IMR-90 (cell line): ENCODE measurements at regions not wholly inside any gene's neighbourhood (a gene's known extent, or its start where the extent isn't known, plus 50 kb on each side); places are given as distances from the start of the nearest gene placed in this dataset.

Experiments used
- ATAC-seq: fragments of 200-7000 bp; cut with Tn5 transposase; 2 replicates; pipeline ENCODE4 v1.9.1; 2020; ENCODE audit warnings: low read depth, mild to moderate bottlenecking, moderate library complexity
- BruUV-seq: library from RNA; stranded (reverse); fragments of 400-500 nt; replicated peaks from 2 replicates; lab custom pipeline; 2021; lab: Mats Ljungman, UMichigan
- CTCF ChIA-PET: fragments of 300-600 bp; formaldehyde crosslinking; extraction: SDS; loops from one replicate; lab custom pipeline; 2021; ENCODE audit warnings: antibody characterized with exemption; lab: Yijun Ruan, JAX
- POLR2A ChIA-PET: fragments of 300-600 bp; sonication (Branson Sonifier 250); formaldehyde crosslinking; loops from one replicate; lab custom pipeline; 2022; ENCODE audit warnings: antibody characterized with exemption; ENCODE audit not compliant: unreplicated experiment; lab: Charles Lee
- DNase-seq: peaks from one replicate; pipeline ENCODE4 v3.0.0; 2013
- H2AFZ ChIP-seq: replicated peaks from 2 replicates; pipeline ENCODE3; 2013; ENCODE audit warnings: low read length, mild to moderate bottlenecking; ENCODE audit not compliant: poor library complexity
- H2AK5ac ChIP-seq: 2 replicates; pipeline ENCODE4 v1.6.1; 2013; ENCODE audit warnings: low read depth, low read length, inconsistent platforms
- H2AK9ac ChIP-seq: replicated peaks from 2 replicates; pipeline ENCODE3; 2013; ENCODE audit warnings: mild to moderate bottlenecking, low read depth, low read length, moderate library complexity; ENCODE audit not compliant: poor library complexity
- H2BK120ac ChIP-seq: 2 replicates; pipeline ENCODE4 v1.6.1; 2013; ENCODE audit warnings: low read depth, low read length, inconsistent platforms
- H2BK15ac ChIP-seq: 3 replicates; pipeline ENCODE4 v1.6.1; 2013; ENCODE audit warnings: low read depth, low read length, inconsistent platforms
- H2BK20ac ChIP-seq: 2 replicates; pipeline ENCODE4 v1.6.1; 2013; ENCODE audit warnings: low read depth, mild to moderate bottlenecking, inconsistent platforms, low read length, moderate library complexity
- H2BK5ac ChIP-seq: 2 replicates; pipeline ENCODE4 v1.6.1; 2013; ENCODE audit warnings: mild to moderate bottlenecking, low read depth, low read length, inconsistent platforms; ENCODE audit not compliant: poor library complexity, severe bottlenecking
- H3K14ac ChIP-seq: replicated peaks from 2 replicates; pipeline ENCODE4 v1.6.1; 2013; ENCODE audit warnings: low read depth, low read length, inconsistent platforms
- H3K18ac ChIP-seq: 2 replicates; pipeline ENCODE4 v1.6.1; 2013; ENCODE audit warnings: low read depth, low read length, control low read depth
- H3K23ac ChIP-seq: 2 replicates; pipeline ENCODE4 v1.6.1; 2013; ENCODE audit warnings: low read depth, low read length, inconsistent platforms
- H3K27ac ChIP-seq: 2 replicates; pipeline ENCODE4 v1.5.1; 2013; ENCODE audit warnings: mild to moderate bottlenecking, control low read depth, low read length; ENCODE audit not compliant: insufficient read depth
- H3K27me3 ChIP-seq: 2 replicates; pipeline ENCODE4 v1.6.1; 2013; ENCODE audit warnings: low read length; ENCODE audit not compliant: control insufficient read depth, insufficient read depth
- H3K36me3 ChIP-seq: 2 replicates; pipeline ENCODE4 v1.6.1; 2013; ENCODE audit warnings: low read length, mixed read lengths; ENCODE audit not compliant: control insufficient read depth, insufficient read depth
- H3K4ac ChIP-seq: 2 replicates; pipeline ENCODE4 v1.6.1; 2013; ENCODE audit warnings: low read depth, low read length, inconsistent platforms
- H3K4me1 ChIP-seq: 2 replicates; pipeline ENCODE4 v1.6.1; 2013; ENCODE audit warnings: low read length, mixed read lengths; ENCODE audit not compliant: control insufficient read depth, insufficient read depth
- H3K4me2 ChIP-seq: 2 replicates; pipeline ENCODE4 v1.6.1; 2013; ENCODE audit warnings: low read depth, mild to moderate bottlenecking, control low read depth, low read length, moderate library complexity
- H3K4me3 ChIP-seq: 2 replicates; pipeline ENCODE4 v1.5.1; 2013; ENCODE audit warnings: low read depth, mild to moderate bottlenecking, control low read depth, low read length, moderate library complexity; ENCODE audit not compliant: insufficient read depth
- H3K56ac ChIP-seq: 2 replicates; pipeline ENCODE4 v1.6.1; 2013; ENCODE audit warnings: low read length, inconsistent platforms; ENCODE audit not compliant: insufficient read depth; ENCODE audit errors: extremely low read depth
- H3K79me1 ChIP-seq, 2 experiments: 2 replicates each; pipeline ENCODE4 v1.6.1; 2013; ENCODE audit warnings: low read length in 2 of 2, inconsistent platforms in 1 of 2, low read depth in 1 of 2
- H3K9ac ChIP-seq: 2 replicates; pipeline ENCODE4 v1.6.1; 2013; ENCODE audit warnings: low read depth, low read length, control low read depth
- H3K9me1 ChIP-seq: 2 replicates; pipeline ENCODE4 v1.6.1; 2013; ENCODE audit warnings: low read length, inconsistent platforms; ENCODE audit not compliant: insufficient read depth
- H3K9me3 ChIP-seq: 2 replicates; pipeline ENCODE4 v1.6.1; 2013; ENCODE audit warnings: low read length; ENCODE audit not compliant: control insufficient read depth, insufficient read depth
- H4K20me1 ChIP-seq: 2 replicates; pipeline ENCODE4 v1.6.1; 2013; ENCODE audit warnings: low read length, inconsistent platforms; ENCODE audit not compliant: insufficient read depth
- H4K5ac ChIP-seq: 2 replicates; pipeline ENCODE4 v1.6.1; 2013; ENCODE audit warnings: mild to moderate bottlenecking, low read depth, low read length, control low read depth
- H4K8ac ChIP-seq, 2 experiments: 2 replicates each; pipeline ENCODE4 v1.6.1; 2013; ENCODE audit warnings: low read depth in 2 of 2, low read length in 2 of 2, control low read depth in 1 of 2, inconsistent platforms in 1 of 2
- H4K91ac ChIP-seq: 2 replicates; pipeline ENCODE4 v1.6.1; 2013; ENCODE audit warnings: low read depth, low read length, inconsistent platforms; ENCODE audit not compliant: insufficient read depth
- CEBPB ChIP-seq: IDR thresholded peaks from 2 replicates; pipeline ENCODE4 v1.6.1; 2012; ENCODE audit warnings: low read depth, low read length, improper control_type of control experiment
- MXI1 ChIP-seq: IDR thresholded peaks from 2 replicates; pipeline ENCODE4 v1.6.1; 2012; ENCODE audit warnings: low read depth, mild to moderate bottlenecking, low read length, moderate library complexity, borderline replicate concordance
- WGBS, 2 experiments: methylation state at CpG; one replicate each; pipeline versions ENCODE4 v1.1.5 to v1.1.7; 2013; ENCODE audit warnings: missing lambda C conversion rate in 2 of 2; ENCODE audit not compliant: insufficient read length in 1 of 2; ENCODE audit errors: extremely low coverage in 2 of 2; 5-methylcytosine and 5-hydroxymethylcytosine counted together
- dilution Hi-C: fragments of 300-500 bp; cut with HindIII; formaldehyde crosslinking; loops from one replicate; pipeline ENCODE4 v1.14.3; 2018; ENCODE audit warnings: low sequenced_read_pairs; ENCODE audit not compliant: unreplicated experiment
- in situ Hi-C: fragments of 300-500 bp; cut with MboI; formaldehyde crosslinking; loops from 3 replicates; pipeline ENCODE4 v1.14.3; 2019; ENCODE audit warnings: low sequenced_read_pairs, inconsistent platforms, mixed read lengths
- intact Hi-C: fragments of 100-400 bp; cut with micrococcal nuclease; formaldehyde crosslinking; loops from 2 replicates; pipeline ENCODE4 v1.10.0; 2022
- TF ChIP-seq, protein P1 (sequence below): fragments of 150-350 bp; IDR thresholded peaks from 2 replicates; pipeline ENCODE4 v1.6.1; 2016; ENCODE audit warnings: low read depth, mild to moderate bottlenecking, low read length, moderate library complexity, borderline replicate concordance

DNA sequence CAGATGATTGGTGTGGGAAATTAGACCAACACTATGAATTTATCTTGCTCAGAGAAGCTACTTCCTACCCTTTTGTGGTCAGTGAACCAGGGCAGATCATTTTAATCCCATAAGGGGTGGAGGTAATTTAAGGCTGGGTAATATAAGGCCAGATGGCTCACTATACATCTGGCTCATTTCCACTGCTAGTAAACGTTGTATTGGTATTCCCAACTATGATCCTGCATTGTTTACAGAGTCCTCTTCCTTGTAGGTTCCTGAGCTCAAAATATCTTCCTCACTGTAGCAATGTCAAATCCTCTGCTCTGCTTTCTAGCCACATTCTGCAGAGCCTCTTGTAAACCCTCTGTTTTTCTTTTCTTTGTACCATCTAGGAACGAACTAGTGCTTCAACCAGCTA is 93.0 kb upstream of the MGAT4C start:
- H4K8ac ChIP-seq: no peak overlapping the region
- H3K23ac ChIP-seq: no peak overlapping the region
- BruUV-seq: no TSS peak
- TF ChIP-seq, protein P1, sequence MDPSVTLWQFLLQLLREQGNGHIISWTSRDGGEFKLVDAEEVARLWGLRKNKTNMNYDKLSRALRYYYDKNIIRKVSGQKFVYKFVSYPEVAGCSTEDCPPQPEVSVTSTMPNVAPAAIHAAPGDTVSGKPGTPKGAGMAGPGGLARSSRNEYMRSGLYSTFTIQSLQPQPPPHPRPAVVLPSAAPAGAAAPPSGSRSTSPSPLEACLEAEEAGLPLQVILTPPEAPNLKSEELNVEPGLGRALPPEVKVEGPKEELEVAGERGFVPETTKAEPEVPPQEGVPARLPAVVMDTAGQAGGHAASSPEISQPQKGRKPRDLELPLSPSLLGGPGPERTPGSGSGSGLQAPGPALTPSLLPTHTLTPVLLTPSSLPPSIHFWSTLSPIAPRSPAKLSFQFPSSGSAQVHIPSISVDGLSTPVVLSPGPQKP: no peak
- no peak for TF ChIP-seq CEBPB
- TF ChIP-seq MXI1: no peak
- H3K27ac ChIP-seq: no peak overlapping the region
- intact Hi-C loops: no loop called here
- H2AK5ac ChIP-seq: no peak overlapping the region
- peaks cover 2% of the 10 kb centered on the region for H3K9me3 ChIP-seq
- H3K4me2 ChIP-seq: no peak overlapping the region
- H2BK120ac ChIP-seq: no peak overlapping the region
- H2BK15ac ChIP-seq: no peak overlapping the region
- H2BK5ac ChIP-seq: no peak overlapping the region
- WGBS, 2 experiments: no CpG with 5 or more reads among the region's 2 CpGs
- H3K36me3 ChIP-seq: no peaks in the 10 kb centered on the region
- H2AK9ac ChIP-seq: no peak overlapping the region
- H3K9ac ChIP-seq: no peak overlapping the region
- ChIA-PET POLR2A (no interaction called here), CTCF (no interaction called here)
- no peaks in the 10 kb centered on the region for H3K79me1 ChIP-seq
- dilution Hi-C loops: no loop called here
- in situ Hi-C loops: no loop called here
- H3K14ac ChIP-seq: no peak overlapping the region
- ATAC-seq (no peak), DNase-seq (no peak)
- no peak overlapping the region for H2BK20ac ChIP-seq
- H3K4me3 ChIP-seq: no peak overlapping the region
- H4K20me1 ChIP-seq: no peaks in the 10 kb centered on the region
- no peaks in the 10 kb centered on the region for H3K27me3 ChIP-seq
- no peaks in the 10 kb centered on the region for H3K4me1 ChIP-seq
- H3K56ac ChIP-seq: no peak overlapping the region
- H3K9me1 ChIP-seq: no peaks in the 10 kb centered on the region
- no peak overlapping the region for H4K5ac ChIP-seq
- H3K18ac ChIP-seq: no peak overlapping the region
- no peak overlapping the region for H3K4ac ChIP-seq
- H4K91ac ChIP-seq: no peak overlapping the region
- no peak overlapping the region for H2AFZ ChIP-seq
